ENCODE measurements at regions not wholly inside any gene's neighbourhood (a gene's known extent, or its start where the extent isn't known, plus 50 kb on each side); places are given as distances from the start of the nearest gene placed in this dataset.

- no peak for TF ChIP-seq POLR2A (IDR thresholded peaks at IDR 0.05)
- TF ChIP-seq CTCF (IDR thresholded peaks at IDR 0.05), result no peak
- TF ChIP-seq POLR2AphosphoS5 (IDR thresholded peaks at IDR 0.05), result no peak
- TF ChIP-seq EP300 (IDR thresholded peaks at IDR 0.05), result no peak
Observed at GRCh38 chr16:5398203-5398602, 300.6 kb upstream of the EEF2KMT start.
